ENCODE measurements at regions not wholly inside any gene's neighbourhood (a gene's known extent, or its start where the extent isn't known, plus 50 kb on each side); places are given as distances from the start of the nearest gene placed in this dataset.

- DNase-seq (ENCODE audit: low read depth, low spot score) = no peak
Observed at GRCh38 chr6:77072694-77073409, 390.4 kb downstream of the HTR1B start.

GRCh38 chr6:77063494-77063893 lies 399.8 kb downstream of the HTR1B start:
- CTCF ChIA-PET = no interaction called here

More at GRCh38 chr6:77072694-77073409, 390.4 kb downstream of the HTR1B start:
- H3K4me3 ChIP-seq (ENCODE audit: low read depth, low read length) = no peak overlapping the region
- ChIA-PET CTCF (no interaction called here), POLR2A (no interaction called here)
- no peak overlapping the region for H3K27ac ChIP-seq (ENCODE audit: low read depth, low read length)
- no peaks in the 10 kb centered on the region for H3K27me3 ChIP-seq (ENCODE audit: control insufficient read depth, insufficient read depth, low read length)
- no peak for TF ChIP-seq CTCF (IDR thresholded peaks at IDR 0.05; ENCODE audit: low read depth, low read length)
- H3K9me3 ChIP-seq (ENCODE audit: control insufficient read depth, insufficient read depth, low read length) = no peaks in the 10 kb centered on the region

GRCh38 chr6:77055711-77056110 lies 407.6 kb downstream of the HTR1B start:
- ChIA-PET CTCF (no interaction called here), POLR2A (no interaction called here)
- Histone ChIP-seq H3K4me3 (ENCODE audit: low read depth, low read length) (no peak overlapping the region), H3K27me3 (ENCODE audit: control insufficient read depth, insufficient read depth, low read length) (no peaks in the 10 kb centered on the region), H3K27ac (ENCODE audit: low read depth, low read length) (no peak overlapping the region), H3K9me3 (ENCODE audit: control insufficient read depth, insufficient read depth, low read length) (no peaks in the 10 kb centered on the region)
- DNase-seq (ENCODE audit: low read depth, low spot score) = no peak
- no peak for TF ChIP-seq CTCF (IDR thresholded peaks at IDR 0.05; ENCODE audit: low read depth, low read length)

More at GRCh38 chr6:77063494-77063893, 399.8 kb downstream of the HTR1B start:
- Histone ChIP-seq H3K27me3 (ENCODE audit: control insufficient read depth, insufficient read depth, low read length) (no peaks in the 10 kb centered on the region), H3K27ac (ENCODE audit: low read depth, low read length) (no peak overlapping the region), H3K9me3 (ENCODE audit: control insufficient read depth, insufficient read depth, low read length) (peaks cover 11% of the 10 kb centered on the region), H3K4me3 (ENCODE audit: low read depth, low read length) (no peak overlapping the region)
- POLR2A ChIA-PET = no interaction called here
- DNase-seq (ENCODE audit: low read depth, low spot score) = no peak
- no peak for TF ChIP-seq CTCF (IDR thresholded peaks at IDR 0.05; ENCODE audit: low read depth, low read length)

- POLR2A ChIA-PET = no interaction called here
- CTCF ChIA-PET = no interaction called here
- H3K4me3 ChIP-seq (ENCODE audit: low read depth, low read length) = no peak overlapping the region
- H3K9me3 ChIP-seq (ENCODE audit: control insufficient read depth, insufficient read depth, low read length) = peaks cover 11% of the 10 kb centered on the region
- DNase-seq (ENCODE audit: low read depth, low spot score) = no peak
- H3K27ac ChIP-seq (ENCODE audit: low read depth, low read length) = no peak overlapping the region
- H3K27me3 ChIP-seq (ENCODE audit: control insufficient read depth, insufficient read depth, low read length) = no peaks in the 10 kb centered on the region
- TF ChIP-seq CTCF (IDR thresholded peaks at IDR 0.05; ENCODE audit: low read depth, low read length) = no peak
Observed at GRCh38 chr6:77040568-77041195, 422.6 kb downstream of the HTR1B start.

- Histone ChIP-seq H3K27me3 (ENCODE audit: control insufficient read depth, insufficient read depth, low read length) (no peaks in the 10 kb centered on the region), H3K9me3 (ENCODE audit: control insufficient read depth, insufficient read depth, low read length) (peaks cover 11% of the 10 kb centered on the region), H3K27ac (ENCODE audit: low read depth, low read length) (no peak overlapping the region), H3K4me3 (ENCODE audit: low read depth, low read length) (no peak overlapping the region)
- ChIA-PET POLR2A (no interaction called here), CTCF (no interaction called here)
- peak; percentile 2 for DNase-seq (ENCODE audit: low read depth, low spot score)
- no peak for TF ChIP-seq CTCF (IDR thresholded peaks at IDR 0.05; ENCODE audit: low read depth, low read length)
Observed at GRCh38 chr6:77038807-77039206, 424.5 kb downstream of the HTR1B start.
